Keratinocyte (primary cell): ENCODE measurements at regions not wholly inside any gene's neighbourhood (a gene's known extent, or its start where the extent isn't known, plus 50 kb on each side); places are given as distances from the start of the nearest gene placed in this dataset.

Experiments used
- DNase-seq: peaks from one replicate; pipeline ENCODE4 v3.0.0-alpha.2; 2011; ENCODE audit warnings: low read depth, missing footprints, low spot score
- FAIRE-seq: peaks from 2 replicates; lab custom pipeline; 2011; peaks lifted over from hg19 to GRCh38; lab: Jason Lieb, UNC
- H2AFZ ChIP-seq: 2 replicates; pipeline ENCODE4 v1.6.0; 2012; ENCODE audit warnings: low read length, control low read depth, inconsistent platforms; ENCODE audit not compliant: control insufficient read depth
- H3K27ac ChIP-seq: 2 replicates; pipeline ENCODE4 v1.5.1; 2011; ENCODE audit warnings: low read length; ENCODE audit not compliant: control insufficient read depth, insufficient read depth
- H3K27me3 ChIP-seq: 3 replicates; pipeline ENCODE4 v1.6.0; 2011; ENCODE audit warnings: low read length; ENCODE audit not compliant: control insufficient read depth, insufficient read depth; ENCODE audit errors: extremely low read depth
- H3K36me3 ChIP-seq, 2 experiments: 2 replicates in 1 of 2; 3 replicates in 1 of 2; pipeline ENCODE4 v1.5.1; 2011; ENCODE audit warnings: low read length in 2 of 2, mild to moderate bottlenecking in 1 of 2; ENCODE audit not compliant: control insufficient read depth in 2 of 2, insufficient read depth in 2 of 2; ENCODE audit errors: extremely low read depth in 1 of 2
- H3K4me1 ChIP-seq: 3 replicates; pipeline ENCODE4 v1.5.1; 2011; ENCODE audit warnings: low read length; ENCODE audit not compliant: control insufficient read depth, insufficient read depth; ENCODE audit errors: extremely low read depth
- H3K4me2 ChIP-seq: 3 replicates; pipeline ENCODE4 v1.6.0; 2011; ENCODE audit warnings: low read depth, low read length; ENCODE audit not compliant: control insufficient read depth, insufficient read depth; ENCODE audit errors: extremely low read depth
- H3K4me3 ChIP-seq, 3 experiments: fragments of 200-600 bp in 1 of 3; sonication (generic) in 1 of 3; 2 replicates in 2 of 3; 3 replicates in 1 of 3; pipeline ENCODE4 v1.5.1; 2011 to 2016; ENCODE audit warnings: low read length in 3 of 3, mild to moderate bottlenecking in 3 of 3, control low read depth in 2 of 3, inconsistent platforms in 1 of 3, low read depth in 1 of 3, mixed read lengths in 1 of 3, mixed run types in 1 of 3, moderate library complexity in 1 of 3; ENCODE audit not compliant: control insufficient read depth in 2 of 3, insufficient read depth in 2 of 3; ENCODE audit errors: extremely low read depth in 1 of 3
- H3K79me2 ChIP-seq: 2 replicates; pipeline ENCODE4 v1.6.0; 2012; ENCODE audit warnings: low read length; ENCODE audit not compliant: control insufficient read depth, insufficient read depth
- H3K9ac ChIP-seq: 3 replicates; pipeline ENCODE4 v1.6.0; 2011; ENCODE audit warnings: low read length; ENCODE audit not compliant: control insufficient read depth, insufficient read depth; ENCODE audit errors: extremely low read depth
- H3K9me1 ChIP-seq: 3 replicates; pipeline ENCODE4 v1.6.0; 2011; ENCODE audit warnings: low read length; ENCODE audit not compliant: control insufficient read depth, insufficient read depth; ENCODE audit errors: extremely low read depth
- H3K9me3 ChIP-seq: 2 replicates; pipeline ENCODE4 v1.5.1; 2012; ENCODE audit warnings: low read depth, low read length; ENCODE audit not compliant: control insufficient read depth
- H4K20me1 ChIP-seq: 3 replicates; pipeline ENCODE4 v1.6.0; 2011; ENCODE audit warnings: low read length; ENCODE audit not compliant: control insufficient read depth, insufficient read depth; ENCODE audit errors: extremely low read depth
- CTCF ChIP-seq, 3 experiments: IDR thresholded peaks in 1 of 3; conservative IDR thresholded peaks in 1 of 3; optimal IDR thresholded peaks in 1 of 3; 2 replicates in 2 of 3; 3 replicates in 1 of 3; pipeline versions ENCODE3 to v1.5.1; 2011; ENCODE audit warnings: low read length in 3 of 3, mild to moderate bottlenecking in 3 of 3, moderate library complexity in 2 of 3, control low read depth in 1 of 3, inconsistent platforms in 1 of 3; ENCODE audit not compliant: insufficient read depth in 2 of 3; ENCODE audit errors: extremely low read depth in 1 of 3
- EZH2 ChIP-seq: IDR thresholded peaks from one replicate; pipeline ENCODE4 v1.6.1; 2012; ENCODE audit warnings: inconsistent platforms, mild to moderate bottlenecking, low read length, moderate library complexity
- dilution Hi-C: fragments of 300-500 bp; cut with MboI; formaldehyde crosslinking; loops from one replicate; pipeline ENCODE4 v1.7.0; 2020; ENCODE audit warnings: low sequenced_read_pairs; ENCODE audit not compliant: extremely low pct_ligation_motif_present

GRCh38 chr14:101616202-101616601, 54.9 kb downstream of the DIO3 start:
- FAIRE-seq (no peak), DNase-seq (no peak)

GRCh38 chr14:101619484-101619883, 58.2 kb downstream of the DIO3 start:
- no peak overlapping the region for H2AFZ ChIP-seq
- DNase-seq (no peak), FAIRE-seq (no peak)
- H4K20me1 ChIP-seq, result no peaks in the 10 kb centered on the region
- H3K27me3 ChIP-seq, result no peaks in the 10 kb centered on the region
- no peak overlapping the region for H3K4me2 ChIP-seq
- dilution Hi-C loops, result no loop called here
- no peaks in the 10 kb centered on the region for H3K4me1 ChIP-seq
- no peaks in the 10 kb centered on the region for H3K36me3 ChIP-seq
- no peak overlapping the region for H3K9ac ChIP-seq
- H3K9me3 ChIP-seq, result no peaks in the 10 kb centered on the region
- H3K27ac ChIP-seq, result no peak overlapping the region
- H3K4me3 ChIP-seq, result no peak overlapping the region
- no peaks in the 10 kb centered on the region for H3K9me1 ChIP-seq
- H3K79me2 ChIP-seq, result no peaks in the 10 kb centered on the region
- TF ChIP-seq CTCF (optimal IDR thresholded peaks at IDR 0.05 in 1 of 3, IDR thresholded peaks at IDR 0.05 in 1 of 3, conservative IDR thresholded peaks at IDR 0.05 in 1 of 3; ENCODE audit: extremely low read depth in 1 of 3, insufficient read depth in 2 of 3, low read length in 3 of 3) (no peak), EZH2 (no peak)

More at GRCh38 chr14:101616202-101616601, 54.9 kb downstream of the DIO3 start:
- Histone ChIP-seq H3K27ac (no peak overlapping the region), H2AFZ (no peak overlapping the region), H3K79me2 (no peaks in the 10 kb centered on the region), H3K36me3 (no peaks in the 10 kb centered on the region), H4K20me1 (no peaks in the 10 kb centered on the region), H3K27me3 (no peaks in the 10 kb centered on the region), H3K4me3 (no peak overlapping the region), H3K4me1 (no peaks in the 10 kb centered on the region), H3K9ac (no peak overlapping the region), H3K9me3 (no peaks in the 10 kb centered on the region), H3K4me2 (no peak overlapping the region), H3K9me1 (no peaks in the 10 kb centered on the region)
- dilution Hi-C loops, result no loop called here
- TF ChIP-seq EZH2 (no peak), CTCF (optimal IDR thresholded peaks at IDR 0.05 in 1 of 3, IDR thresholded peaks at IDR 0.05 in 1 of 3, conservative IDR thresholded peaks at IDR 0.05 in 1 of 3; ENCODE audit: extremely low read depth in 1 of 3, insufficient read depth in 2 of 3, low read length in 3 of 3) (no peak)
